ENCODE measurements at regions not wholly inside any gene's neighbourhood (a gene's known extent, or its start where the extent isn't known, plus 50 kb on each side); places are given as distances from the start of the nearest gene placed in this dataset.
A peak's percentile ranks its signal among the peaks of the same experiment; 100 is the strongest.

GRCh38 chr10:105982735-105983134 is 1181.8 kb downstream of the SORCS1 start:
- DNase-seq (ENCODE audit: low spot score), result no peak

DNA sequence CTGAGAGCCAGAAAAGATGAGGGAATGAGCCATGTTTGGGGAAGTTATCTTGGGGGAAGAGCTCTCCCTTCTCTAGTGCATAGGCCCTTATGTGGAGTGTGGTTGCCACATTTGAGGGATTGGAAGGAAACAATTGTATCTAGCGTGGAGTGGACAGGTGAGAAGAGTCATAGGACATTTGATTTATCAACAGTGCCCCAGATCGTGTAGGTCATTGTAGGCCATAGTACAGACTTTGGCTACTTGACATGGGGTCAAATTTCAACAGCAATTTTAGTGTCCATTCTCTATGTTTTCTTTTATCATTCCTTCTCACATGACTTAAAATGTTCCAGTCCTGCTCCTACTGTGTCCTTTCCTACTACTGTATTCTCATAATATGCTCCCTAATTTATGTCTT is 1182.8 kb downstream of the SORCS1 start:
- no peak for DNase-seq (ENCODE audit: low spot score)

GRCh38 chr10:105974803-105975456 is 1189.6 kb downstream of the SORCS1 start:
- DNase-seq (ENCODE audit: low spot score), result peak; percentile 44

DNA sequence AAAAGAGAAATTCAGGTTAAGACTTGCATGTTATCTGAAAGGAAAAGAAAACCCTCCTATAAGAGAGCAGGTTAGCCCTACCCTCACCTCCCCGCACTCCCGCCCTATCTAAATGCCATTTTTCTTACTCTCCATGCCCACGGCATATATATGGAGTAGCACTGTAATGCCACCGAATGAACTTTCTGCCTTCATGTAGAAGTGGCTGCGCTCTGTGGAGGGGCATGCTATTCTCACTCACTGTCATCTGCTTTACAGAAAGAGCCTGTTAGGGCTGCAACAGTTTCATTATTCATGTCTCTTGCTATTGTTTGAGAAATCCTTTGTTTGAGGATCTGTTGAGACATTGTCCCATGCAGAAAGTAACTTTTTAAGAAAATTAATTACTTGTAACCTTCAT is 1190.6 kb downstream of the SORCS1 start:
- no peak for DNase-seq (ENCODE audit: low spot score)

DNA sequence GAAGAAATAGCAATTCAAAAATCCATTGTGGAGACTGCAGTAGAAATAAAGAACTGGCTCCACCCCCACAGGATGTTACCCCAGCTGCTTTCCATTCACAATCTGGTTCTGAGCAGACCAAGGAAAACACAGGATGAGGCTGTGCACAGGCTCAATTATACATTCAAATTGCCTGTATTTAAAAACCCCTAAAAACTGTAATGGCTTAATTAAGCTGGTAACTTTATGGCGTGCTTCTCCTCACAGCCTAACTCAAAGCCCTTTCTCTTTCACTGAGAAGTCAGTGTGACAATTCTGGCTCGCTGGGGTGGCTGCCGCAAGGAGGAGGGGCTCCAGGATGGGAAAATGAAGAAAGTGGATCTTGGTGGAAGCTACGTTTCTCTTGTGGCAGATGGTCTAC is 1191.1 kb downstream of the SORCS1 start:
- no peak for DNase-seq (ENCODE audit: low spot score)

DNA sequence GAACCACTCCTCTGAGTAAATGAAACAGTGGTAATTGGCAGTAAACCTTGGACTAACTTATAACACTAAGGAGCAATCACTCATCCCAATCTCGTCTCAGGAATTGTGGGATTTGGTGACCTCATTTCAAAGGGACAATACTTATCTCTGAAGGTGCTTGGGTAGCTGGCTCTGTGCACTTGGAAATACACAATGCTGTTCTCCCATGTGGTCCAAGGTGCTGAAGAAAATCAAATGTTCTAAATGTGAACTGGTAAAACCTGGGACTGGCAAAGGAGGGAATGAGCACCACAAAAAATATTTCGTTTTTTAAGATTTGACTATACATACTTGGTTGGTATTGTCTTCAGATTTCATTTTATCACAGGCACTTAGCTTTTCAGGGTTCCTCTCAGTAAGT is 1193.0 kb downstream of the SORCS1 start:
- DNase-seq (ENCODE audit: low spot score), result no peak

DNA sequence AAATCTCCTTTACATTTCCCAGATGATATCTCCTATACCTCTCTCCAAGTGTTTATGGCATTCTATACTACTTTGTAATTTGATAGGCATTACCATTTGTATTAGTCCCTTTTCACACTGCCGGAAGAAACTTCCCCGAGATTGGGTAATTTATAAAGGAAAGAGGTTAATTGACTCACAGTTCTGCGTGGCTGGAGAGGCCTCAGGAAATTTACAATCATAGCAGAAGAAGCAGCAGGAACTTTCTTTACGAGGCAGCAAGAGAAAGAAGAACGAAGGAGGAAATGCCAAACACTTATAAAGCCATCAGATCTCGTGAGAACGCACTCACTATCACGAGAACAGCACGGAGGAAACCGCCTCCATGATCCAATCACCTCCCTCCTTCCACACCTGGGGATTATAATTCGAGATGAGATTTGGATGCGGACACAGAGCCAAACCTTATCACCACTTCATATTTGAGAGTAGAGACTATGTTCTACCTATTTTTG is 1194.6 kb downstream of the SORCS1 start:
- no peak for DNase-seq (ENCODE audit: low spot score)

- no peak for DNase-seq (ENCODE audit: low spot score)
Measured at GRCh38 chr10:105968666-105969065, 1195.8 kb downstream of the SORCS1 start.

GRCh38 chr10:105967256-105967655 is 1197.2 kb downstream of the SORCS1 start:
- DNase-seq (ENCODE audit: low spot score), result no peak

- DNase-seq (ENCODE audit: low spot score), result no peak
Measured at GRCh38 chr10:105965141-105965540, 1199.4 kb downstream of the SORCS1 start.

DNA sequence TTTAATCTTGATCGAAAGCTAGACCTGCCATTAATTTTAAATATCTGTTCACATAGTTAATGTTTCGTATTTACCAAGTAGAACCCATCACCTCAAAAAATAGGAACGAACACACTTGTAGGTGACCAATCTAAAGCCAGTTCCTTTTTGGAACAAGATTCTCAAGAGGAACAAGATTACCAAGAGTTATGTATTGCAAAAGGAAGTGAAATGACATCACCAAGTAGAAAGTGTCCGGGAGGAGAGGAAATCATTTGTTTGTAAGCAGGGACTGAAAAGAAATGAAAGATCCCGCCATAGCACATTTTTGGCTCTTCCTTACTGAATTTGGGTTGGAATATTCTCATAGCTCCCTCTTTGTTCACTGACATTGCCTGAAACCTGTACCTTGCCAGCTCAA is 1200.5 kb downstream of the SORCS1 start:
- DNase-seq (ENCODE audit: low spot score), result no peak

GRCh38 chr10:105963334-105963884 is 1201.1 kb downstream of the SORCS1 start:
- no peak for DNase-seq (ENCODE audit: low spot score)

GRCh38 chr10:105956550-105956949 is 1208.0 kb downstream of the SORCS1 start:
- no peak for DNase-seq (ENCODE audit: low spot score)

DNA sequence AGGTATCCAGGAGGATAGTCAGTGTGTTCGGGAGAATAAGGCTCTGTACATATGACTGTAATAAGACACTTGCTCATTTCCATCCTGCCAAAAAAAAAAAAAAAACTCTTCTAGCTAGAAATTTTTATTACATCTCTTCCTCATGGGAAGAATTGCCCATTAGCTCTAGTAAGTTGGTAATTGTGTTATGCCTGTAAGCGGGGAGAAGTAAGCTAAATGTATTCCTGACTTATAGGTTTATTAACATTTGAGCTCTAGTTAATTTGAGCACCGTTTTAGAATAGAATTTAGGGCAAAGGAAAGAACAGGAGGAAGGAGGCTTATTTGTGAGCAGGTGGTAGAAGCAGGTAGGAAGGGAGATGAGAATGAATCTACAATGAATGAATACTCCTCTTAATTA is 1210.6 kb downstream of the SORCS1 start:
- no peak for DNase-seq (ENCODE audit: low spot score)

- DNase-seq (ENCODE audit: low spot score), result no peak
Measured at GRCh38 chr10:105953056-105953455, 1211.5 kb downstream of the SORCS1 start.

DNA sequence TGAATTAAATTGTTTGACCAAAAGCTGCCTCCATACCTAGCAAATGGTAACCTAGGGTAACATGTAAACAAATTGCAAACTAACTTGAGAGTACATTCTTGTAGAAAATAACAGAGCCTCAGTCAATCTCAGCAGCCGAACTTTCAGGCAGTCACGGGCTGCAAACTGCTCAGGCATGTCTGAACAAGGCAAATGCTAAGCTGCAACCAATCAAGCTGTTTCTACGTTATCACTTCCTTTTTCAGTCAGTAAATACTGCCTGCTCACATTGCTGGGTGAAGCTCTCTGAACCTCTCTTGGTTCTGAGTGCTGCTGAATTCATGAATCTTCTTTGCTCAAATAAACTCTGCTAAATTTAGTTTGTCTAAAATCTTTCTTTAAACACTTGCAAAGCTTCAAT is 1212.4 kb downstream of the SORCS1 start:
- DNase-seq (ENCODE audit: low spot score), result peak; percentile 14

- peak; percentile 61 for DNase-seq (ENCODE audit: low spot score)
Measured at GRCh38 chr10:105950410-105950809, 1214.1 kb downstream of the SORCS1 start.

GRCh38 chr10:105949721-105950120 is 1214.8 kb downstream of the SORCS1 start:
- no peak for DNase-seq (ENCODE audit: low spot score)

DNA sequence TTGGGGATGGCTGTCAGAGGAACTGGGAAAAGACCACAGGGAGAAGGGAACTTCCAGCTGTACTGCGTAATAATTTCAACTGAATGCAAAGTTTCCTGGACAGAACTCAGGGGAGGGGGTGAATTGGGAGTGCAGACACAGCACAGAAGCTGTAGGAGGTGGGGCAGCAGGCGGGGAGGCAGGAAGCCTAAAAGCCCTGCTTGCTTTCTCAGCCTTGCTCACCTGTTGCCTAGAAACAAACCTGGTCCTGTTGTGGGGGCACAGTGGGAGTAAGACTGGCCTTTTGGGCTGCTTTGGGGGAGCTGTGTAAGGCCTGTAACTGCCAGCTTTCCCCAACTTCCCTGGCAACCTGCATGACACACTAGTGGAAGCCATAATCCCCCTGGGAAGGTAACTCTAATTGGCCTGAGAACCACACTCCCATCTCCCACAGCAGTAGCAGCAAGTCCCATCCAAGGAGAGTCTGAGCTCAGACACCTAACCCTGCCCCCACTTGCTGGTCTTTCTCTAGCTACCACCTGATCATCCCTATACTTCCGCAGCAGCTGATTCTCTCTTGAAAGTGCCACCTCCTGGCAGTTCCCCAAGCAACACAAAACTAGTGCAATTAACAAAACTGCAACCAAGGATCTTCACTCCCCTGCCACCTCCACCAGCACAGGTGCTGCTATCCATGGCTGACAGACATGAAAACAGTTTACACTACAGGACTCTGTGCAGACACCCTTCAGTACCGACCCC is 1239.3 kb downstream of the SORCS1 start:
- DNase-seq (ENCODE audit: low spot score), result no peak

DNA sequence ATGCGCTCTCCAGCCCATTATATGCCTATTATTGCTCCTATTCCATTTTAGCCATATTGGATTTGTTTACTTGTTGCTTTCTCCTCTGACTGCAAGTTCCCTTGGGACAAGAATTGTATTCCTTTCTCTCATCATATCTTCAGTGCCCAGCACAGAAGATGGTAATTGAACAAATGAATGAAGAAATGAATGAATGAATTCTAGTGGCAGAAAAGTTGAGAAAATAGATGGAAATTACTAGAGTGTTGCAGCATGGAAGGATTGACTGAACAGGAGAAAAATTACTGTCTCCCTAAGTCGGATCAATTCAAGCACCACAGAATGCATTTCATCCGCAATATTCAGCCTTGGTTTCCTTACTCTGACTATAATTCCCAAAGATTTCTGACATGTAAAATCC is 1243.2 kb downstream of the SORCS1 start:
- no peak for DNase-seq (ENCODE audit: low spot score)

GRCh38 chr10:105914432-105914831 is 1250.1 kb downstream of the SORCS1 start:
- DNase-seq (ENCODE audit: low spot score), result no peak

GRCh38 chr10:105908701-105909100 is 1255.8 kb downstream of the SORCS1 start:
- no peak for DNase-seq (ENCODE audit: low spot score)

GRCh38 chr10:105885495-105885894 is 1244.4 kb downstream of the SORCS3 start:
- no peak for DNase-seq (ENCODE audit: low spot score)
